HG03521 (cell line): ENCODE measurements at regions not wholly inside any gene's neighbourhood (a gene's known extent, or its start where the extent isn't known, plus 50 kb on each side); places are given as distances from the start of the nearest gene placed in this dataset.

Source experiments
- ATAC-seq: cut with Tn5 transposase; IDR thresholded peaks from one replicate; pipeline ENCODE4 v1.9.1; 2021; ENCODE audit warnings: mild to moderate bottlenecking, moderate library complexity; ENCODE audit not compliant: unreplicated experiment

DNA sequence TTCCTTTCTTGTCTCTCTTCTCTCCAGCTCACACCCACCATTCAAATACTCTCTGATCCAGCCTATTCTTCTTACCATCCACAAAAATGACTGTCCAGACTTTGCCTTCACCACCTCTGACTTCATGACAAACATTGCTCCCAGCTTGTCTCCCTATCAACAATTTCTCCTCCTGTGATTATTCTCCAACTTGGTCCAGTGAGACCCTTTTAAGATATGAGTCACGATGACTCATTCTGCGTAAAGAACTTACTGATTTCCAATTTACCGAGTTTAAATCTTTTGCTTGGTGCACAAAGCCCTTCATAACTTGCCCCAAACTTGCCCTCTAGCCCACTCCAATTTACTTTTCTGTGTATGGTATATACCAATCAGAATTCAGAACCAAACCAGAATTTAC is 833.2 kb downstream of the MAFB start:
- no peak for ATAC-seq

DNA sequence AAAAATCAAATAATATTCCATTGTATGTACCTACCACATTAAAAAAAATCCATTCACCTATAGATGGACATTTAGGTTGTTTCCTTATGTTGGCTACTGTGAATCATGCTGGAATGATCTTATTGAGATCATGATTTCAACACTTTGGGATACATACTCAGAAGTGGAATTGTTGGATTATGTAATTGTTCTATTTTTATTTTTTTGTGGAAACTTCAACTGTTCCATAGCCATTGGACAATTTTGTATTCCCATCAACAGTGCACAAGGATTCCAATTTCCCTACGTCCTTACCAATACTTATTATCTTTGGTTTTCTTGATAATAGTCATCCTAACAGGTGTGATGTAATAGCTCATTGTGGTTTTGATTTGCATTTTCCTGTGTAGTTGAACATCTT is 834.0 kb downstream of the MAFB start:
- ATAC-seq: no peak

DNA sequence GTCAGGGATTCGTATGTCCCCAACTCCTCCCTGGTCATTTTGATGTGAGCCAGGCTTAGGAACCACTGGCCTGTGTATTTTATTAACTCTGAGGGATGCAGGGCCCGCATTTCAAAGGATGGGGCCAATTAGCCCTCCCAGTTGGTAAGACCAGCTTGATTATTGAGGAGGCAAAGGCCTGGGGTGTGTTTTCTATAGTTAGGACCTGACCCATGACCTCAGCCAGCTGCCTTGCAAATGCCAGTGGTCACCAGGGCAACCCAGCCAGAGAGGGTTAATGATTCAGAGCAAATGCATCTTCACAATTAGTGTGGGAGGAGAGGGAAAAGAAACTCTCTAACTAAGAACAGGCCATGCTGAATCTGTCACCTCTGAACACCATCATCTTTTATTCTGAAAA is 835.4 kb downstream of the MAFB start:
- no peak for ATAC-seq

DNA sequence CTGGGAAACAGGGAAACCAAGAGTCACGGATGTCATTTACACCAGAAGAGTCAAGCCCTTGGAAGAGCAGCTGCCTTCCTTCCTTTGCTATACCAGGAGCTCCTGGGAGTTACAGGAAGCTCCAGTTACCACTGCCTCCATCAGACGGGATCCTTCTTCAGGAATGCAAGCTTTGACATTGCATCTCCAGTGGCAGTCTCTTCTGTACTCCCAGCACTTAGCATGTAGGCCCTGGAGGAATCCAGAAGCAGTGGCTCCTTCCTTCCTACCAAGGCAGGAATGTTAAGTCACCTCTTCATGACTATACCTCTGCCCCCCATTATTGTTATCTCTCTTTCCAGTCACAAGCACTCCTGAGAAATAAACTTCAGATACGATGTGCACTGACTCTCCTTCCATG is 836.0 kb downstream of the MAFB start:
- ATAC-seq: no peak

DNA sequence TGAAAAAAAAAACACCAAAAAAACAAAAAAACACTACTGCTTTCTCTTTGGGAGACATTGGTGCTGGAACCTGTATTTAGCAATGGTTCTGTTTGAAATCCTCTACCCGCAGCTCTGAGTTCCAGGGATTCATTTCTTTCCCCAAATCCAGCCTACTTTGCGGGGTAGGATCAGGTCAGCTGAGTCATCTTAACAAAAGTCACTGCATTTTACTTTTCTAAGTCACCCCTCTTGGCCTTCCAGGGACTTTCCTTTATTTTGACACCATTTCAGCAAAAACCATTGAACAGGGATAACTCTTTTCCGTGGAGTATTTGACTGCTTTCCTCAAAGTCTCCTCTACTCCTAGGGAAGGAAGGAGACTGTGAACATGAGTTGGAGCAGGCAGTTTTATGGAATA is 837.6 kb downstream of the MAFB start:
- ATAC-seq: no peak

DNA sequence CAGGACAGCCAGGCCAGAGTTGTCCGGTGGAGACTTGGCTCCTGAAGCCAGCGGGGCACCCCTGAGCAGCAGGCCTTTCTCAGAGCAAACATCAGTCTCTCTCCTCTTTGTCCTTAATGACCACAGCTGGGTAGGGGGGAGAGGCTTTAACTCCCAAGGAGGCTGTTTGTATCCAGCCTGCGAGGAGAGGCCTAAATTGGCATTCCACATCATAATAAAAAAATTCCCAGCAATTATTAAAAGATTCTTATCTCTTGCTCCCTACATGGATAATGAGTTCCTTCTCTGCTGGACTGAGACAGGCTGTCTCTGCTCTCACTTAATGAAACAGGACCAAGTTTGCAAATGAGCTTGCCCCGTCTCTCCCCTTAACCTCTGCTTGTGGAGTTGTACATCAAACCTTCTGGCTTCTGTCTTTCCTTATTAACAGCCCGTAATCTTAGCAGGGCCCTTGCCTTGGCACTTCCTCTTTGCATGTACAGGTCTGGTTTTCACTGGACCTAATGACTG is 838.2 kb downstream of the MAFB start:
- ATAC-seq: no peak

DNA sequence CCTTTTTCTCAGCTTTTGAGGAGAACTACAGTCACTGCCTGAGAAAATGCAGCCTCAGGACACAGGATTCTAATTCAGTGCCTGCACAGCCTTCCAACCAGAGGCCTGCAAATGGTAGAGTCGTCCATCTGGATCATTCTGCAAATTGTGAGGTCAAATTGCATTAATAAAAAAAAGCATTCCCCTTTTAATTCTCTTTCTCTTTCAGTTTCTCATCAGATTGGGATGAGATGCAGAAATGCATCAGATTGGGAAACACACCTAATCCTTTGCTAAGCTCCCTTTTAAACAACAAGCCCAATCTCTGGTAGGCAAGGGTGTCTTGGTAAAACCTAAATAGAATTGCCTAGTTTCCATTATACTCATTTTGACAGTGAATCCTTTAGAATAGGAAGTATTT is 838.8 kb downstream of the MAFB start:
- ATAC-seq: no peak

DNA sequence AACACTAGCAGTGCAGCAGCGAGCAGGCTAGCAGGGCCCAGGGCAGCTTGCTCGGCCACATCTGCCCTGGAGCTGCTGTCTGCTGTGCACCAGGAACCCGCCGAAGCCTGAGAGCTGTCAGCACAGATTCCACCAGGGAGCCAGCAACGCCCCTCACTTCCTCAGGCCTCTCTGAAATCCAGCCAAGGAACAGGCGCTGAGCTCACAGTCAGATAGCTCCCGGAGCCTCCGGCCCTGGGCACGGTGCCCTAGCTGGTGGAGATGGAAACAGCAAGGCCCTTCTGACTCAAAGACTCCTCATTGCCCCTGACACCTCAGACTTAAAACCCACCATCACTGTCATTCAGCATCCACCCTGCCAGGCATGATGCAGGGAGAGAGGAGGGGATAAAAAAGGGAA is 839.4 kb downstream of the MAFB start:
- ATAC-seq: no peak

DNA sequence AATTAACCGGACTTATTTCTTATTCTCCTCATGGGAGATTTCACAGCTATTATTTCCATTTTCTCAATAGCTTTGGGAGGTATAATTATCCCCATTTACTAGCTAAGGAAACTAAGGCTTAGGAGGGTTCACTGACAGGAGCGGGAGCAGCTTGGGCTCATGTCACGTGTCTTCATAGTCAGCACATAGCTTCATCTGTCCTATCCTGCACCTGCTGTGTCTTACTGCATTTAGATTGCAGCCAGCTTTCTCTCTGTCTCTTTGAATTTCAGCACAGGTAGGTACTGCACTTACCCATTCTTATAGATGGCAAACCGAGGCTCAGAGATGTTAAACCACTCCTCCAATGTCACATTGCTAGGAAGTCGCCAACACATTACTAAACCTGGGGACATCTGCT is 839.9 kb downstream of the MAFB start:
- ATAC-seq: no peak

DNA sequence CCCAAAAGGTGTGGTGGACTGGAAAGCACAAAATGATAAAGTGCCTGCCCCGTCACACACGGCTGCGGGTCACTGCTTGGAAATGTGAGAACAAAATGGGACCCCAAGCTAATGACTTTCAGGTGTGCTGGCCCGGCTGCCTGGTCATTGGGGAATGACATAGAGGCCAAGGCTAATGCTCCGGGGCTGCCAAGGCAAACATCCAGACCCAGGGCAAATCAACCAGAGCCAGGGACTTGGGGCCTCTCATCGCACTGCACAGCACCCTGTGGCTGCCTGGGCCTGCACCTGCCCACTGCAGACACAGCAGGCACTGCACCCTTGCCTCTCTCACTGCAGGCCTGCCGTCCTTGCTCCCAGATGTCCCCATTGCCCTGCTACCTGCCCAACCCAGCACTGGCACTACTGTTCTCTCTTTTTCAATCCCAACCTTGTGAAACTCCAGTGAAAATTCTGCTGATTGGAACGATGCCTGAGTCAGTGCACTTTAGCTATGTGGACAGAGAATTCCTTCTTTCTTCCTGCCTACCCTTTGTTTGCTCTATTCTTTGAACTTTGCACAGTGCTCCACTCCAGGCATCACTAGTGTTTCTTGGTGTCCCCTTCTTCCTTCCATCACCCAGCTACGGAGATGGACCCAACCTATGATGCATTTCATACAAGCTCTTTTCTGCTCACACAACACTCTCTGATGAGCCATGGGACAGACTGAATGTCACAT is 849.5 kb downstream of the MAFB start:
- no peak for ATAC-seq

DNA sequence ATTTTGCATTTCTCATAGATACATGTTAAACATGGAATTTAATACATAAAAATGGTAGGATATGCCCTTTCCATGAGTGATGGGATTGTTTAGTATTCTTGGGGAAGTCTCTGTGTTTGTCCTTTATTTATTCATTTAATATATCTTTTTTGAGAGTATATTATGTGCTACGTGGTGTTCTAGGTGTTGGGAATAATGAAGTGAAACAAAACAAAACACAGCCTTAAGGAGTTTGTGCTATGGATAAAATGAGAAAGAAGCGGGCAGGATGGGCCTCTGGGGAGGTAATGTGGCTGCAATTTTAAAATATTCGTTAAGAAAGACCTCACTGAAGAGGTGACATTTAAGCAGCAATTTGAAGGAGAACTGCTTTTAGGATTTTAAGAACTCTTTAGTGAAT is 851.5 kb downstream of the MAFB start:
- ATAC-seq: no peak

DNA sequence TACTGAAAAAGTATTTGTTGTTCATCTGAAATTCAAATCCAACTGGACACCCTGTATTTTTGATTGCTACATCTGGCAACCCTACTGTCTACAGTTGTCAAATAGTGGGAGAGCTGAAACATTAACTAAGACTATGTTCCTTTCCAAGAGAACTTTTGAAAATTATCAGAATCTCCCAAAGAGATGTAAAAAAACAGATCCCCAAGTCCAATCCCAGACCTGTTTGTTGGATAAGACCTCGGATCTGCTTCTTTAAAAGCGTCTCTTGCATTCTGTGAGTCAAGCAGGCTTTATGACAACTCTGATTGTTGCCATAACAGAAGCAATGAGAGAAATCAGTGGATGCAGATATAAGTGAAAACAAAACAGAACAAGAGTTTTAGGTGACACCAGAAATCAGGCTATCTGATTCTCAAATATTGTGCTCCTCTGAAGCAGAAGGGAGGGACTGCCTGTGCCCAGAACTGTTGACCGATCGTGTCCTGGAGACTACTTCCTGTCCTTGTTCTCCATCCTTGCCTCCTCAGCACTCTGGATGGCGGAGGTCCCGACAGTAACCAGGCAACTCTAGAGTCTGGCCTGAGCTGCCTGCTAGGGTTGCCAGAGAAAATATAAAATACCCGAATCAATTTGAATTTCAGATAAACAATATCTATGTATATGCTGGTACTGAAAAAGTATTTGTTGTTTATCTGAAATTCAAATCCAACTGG is 853.8 kb downstream of the MAFB start:
- no peak for ATAC-seq

DNA sequence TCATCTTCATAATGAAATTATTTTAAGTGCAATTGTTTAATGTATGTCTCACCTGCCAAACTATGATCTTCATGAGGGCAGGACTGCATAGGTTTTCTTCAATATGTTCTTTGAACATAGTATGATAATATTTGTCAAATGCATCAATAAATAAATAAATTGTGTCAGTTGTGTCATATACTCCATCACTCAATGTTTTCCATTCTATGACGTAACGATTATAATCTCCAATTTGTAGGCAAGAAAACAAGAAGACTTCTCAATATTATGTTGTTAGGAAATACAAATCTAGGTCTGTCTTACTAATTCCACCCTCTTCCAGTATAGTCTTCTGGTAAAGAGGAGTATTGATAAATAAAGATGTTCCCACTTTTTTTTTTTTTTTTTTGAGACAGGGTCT is 858.1 kb downstream of the MAFB start:
- no peak for ATAC-seq

DNA sequence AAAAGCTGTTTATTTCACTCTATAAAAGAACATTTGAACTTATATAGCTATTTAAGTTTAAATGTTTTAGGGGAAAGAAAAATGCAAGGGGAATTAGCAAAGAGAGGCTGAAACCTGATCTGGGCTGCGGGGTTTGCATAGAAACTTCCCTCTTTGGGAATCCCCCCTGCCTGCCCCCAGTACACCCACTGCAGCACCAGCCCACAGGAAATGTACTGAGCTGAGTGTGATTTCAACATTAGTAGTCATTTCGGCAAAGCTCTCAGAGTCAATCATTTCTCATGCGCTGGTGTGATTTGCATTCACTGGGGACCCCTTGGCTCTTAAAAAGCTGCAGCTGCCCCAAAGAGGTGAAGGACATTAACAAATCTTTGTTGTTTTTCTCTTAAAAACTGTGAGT is 859.4 kb downstream of the MAFB start:
- ATAC-seq: peak; percentile 55

DNA sequence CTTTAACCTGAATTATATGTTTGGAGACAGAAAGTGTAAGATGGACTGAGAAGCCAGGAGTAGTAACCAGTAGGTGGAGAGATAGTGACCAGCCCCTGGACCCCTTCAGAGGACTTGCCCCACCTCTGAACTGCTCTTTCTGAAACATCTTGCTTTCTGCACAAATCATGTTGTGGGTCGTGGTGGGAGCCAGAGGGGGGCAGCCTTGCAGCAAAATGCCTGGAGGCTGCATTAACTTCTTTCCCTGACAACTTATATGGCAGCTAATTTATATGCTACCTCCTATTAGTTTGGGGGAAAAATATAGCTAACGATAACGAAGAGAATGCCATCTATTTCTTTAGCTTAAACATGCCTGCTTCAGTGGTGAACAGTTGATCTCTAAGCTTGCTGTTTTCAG is 859.8 kb downstream of the MAFB start:
- ATAC-seq: no peak

DNA sequence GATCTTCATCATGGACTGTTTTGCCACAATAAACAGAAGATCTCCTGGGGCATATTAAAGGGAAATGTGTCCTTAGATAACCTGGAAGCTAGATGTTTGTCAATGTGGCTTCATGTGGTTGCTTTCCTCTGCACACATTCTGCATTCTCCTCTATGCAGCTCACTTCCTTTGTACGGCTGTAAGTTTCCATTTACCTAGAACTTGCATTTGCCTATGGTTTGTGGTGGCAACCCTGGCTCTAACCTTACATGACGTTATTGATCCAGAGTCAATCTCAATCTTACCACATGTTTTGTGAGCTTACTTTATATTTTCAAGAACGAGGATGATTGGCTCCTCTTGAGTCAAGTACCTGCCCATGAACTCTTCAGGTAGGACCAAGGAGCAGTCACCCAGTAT is 863.1 kb downstream of the MAFB start:
- peak; percentile 50 for ATAC-seq

DNA sequence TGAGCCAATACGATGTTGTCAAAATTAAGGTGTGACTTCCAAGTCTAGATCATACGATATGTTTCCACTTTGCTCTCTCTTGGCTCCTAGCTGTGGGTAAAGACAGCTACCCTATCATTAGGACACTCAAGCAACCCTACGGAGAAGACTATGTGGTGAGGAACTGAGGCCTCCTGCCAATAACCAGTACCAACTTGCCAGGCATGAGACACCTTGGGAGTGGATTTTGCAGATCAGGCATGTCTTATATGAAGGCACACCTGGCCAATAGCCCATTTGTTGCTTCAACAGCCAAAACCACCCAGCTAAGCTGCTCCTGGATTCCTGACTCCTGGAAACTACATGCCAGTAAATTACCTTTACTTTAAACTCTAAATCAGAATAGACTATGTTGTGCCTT is 863.4 kb downstream of the DHX35 start:
- ATAC-seq: no peak

DNA sequence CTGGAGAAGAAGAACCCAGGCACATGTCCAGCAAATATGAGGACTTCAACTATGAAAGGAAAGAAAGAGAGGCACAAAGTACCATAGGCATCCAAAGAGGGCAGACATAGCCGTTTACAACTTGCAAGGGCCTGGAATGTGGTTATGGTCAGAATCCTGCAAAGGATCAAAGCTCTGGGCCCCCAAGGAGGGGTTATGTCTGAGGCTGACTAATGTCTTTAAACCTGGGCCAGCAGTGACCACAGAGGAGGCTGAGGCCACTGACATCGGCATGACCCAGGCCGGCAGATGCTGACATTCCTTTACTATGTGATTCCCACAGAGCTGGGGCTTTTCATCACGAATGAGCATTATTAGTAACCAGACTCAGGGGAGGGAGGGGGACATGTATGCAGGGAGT is 861.1 kb downstream of the DHX35 start:
- no peak for ATAC-seq

DNA sequence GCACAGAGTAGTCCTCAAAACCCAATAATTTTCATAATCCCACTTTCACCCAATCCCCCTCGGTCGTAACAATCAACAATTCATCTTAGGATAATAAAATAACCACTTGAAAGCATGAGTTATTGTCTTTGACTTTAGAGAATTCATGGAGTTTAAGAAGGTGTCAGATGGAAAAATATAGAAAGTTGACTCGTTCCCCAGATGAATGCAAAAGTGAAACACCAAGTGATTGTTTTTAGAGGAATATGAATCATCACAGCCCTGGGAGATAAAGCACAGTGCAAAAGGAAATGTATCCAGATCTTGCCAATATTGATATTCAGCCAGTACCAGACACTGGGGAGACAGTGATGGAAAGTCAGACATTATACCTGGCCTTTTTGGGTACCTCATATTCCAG is 860.5 kb downstream of the DHX35 start:
- ATAC-seq: no peak

DNA sequence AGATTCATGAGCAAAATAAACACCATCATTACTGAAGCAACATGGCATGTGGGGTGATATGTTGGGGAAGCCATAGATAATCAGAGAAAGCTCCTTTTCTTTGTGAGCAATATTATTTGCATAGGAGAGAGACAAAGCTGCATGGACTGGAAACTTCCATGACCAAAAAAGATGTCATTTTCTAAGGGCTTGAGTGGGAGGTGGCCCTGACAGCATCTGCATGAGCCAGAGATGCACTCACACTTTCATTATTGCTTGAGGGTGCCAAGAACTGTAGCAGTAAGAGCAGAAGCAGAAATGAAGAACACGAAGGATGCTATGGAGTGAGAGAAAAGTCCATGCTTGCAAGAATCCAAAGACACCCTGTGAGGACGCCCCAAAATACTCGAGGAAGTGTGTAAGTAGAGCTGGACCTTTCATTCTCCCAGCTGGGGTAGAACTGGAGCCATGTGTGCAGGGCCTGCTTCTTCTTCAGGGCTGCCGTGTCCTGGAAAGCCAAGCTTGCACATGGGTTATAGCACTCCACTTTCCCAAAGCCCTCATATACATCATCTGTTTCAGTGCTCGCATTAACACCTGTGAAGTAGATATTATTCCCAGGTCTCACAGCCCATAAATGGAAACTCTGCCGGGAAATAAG is 851.2 kb downstream of the DHX35 start:
- ATAC-seq: no peak

DNA sequence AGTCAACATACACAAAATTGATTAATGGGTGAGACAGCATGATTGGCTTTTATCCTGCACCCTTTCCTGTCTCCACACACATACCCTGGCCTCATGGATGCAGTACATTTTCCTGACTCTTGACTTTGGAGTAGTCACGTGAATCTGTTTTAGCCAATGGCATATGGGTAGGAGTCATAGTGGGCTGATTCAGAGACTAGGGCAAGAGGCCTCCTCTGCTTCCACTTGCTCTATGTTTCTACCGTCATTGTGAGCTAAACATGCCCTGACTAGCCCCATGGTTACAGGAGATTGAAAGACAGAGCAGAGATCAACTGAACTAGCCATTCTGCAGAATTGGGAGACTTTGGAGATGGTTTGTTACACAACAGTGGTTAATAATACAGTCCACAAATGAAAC is 850.0 kb downstream of the DHX35 start:
- no peak for ATAC-seq

DNA sequence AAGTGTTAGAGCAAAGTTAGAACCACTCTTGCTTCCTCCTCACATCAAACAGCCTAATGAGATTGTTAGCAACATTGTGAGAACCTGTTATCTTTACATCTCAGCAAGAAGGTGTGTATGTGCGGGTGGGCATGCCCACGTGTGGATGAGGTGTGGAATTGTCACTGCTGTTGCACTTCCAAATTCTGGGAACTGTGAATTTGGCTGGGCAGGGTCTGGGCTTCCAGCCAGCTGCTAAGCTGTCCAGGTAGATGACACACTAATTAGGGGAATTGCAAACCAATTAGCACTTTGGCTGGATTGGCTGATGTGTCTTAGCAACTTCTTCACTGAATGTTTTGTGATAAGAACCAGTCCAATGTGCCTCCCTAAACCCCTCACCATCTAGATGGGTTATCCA is 848.2 kb downstream of the DHX35 start:
- no peak for ATAC-seq
